Activated CD4-positive, alpha-beta memory T cell treated with anti-CD3 and anti-CD28 coated beads for 36 hours (primary cell): ENCODE measurements at regions not wholly inside any gene's neighbourhood (a gene's known extent, or its start where the extent isn't known, plus 50 kb on each side); places are given as distances from the start of the nearest gene placed in this dataset.

ENCODE experiments used
- CTCF ChIA-PET: fragments of 350-600 bp; sonication (Branson Sonifier 250); formaldehyde crosslinking; loops from one replicate; lab custom pipeline; 2021; ENCODE audit warnings: antibody characterized with exemption, inconsistent platforms; lab: Charles Lee
- POLR2A ChIA-PET: fragments of 350-600 bp; sonication (Branson Sonifier 250); formaldehyde crosslinking; loops from one replicate; lab custom pipeline; 2021; ENCODE audit warnings: antibody characterized with exemption; lab: Charles Lee
- DNase-seq: peaks from one replicate; pipeline ENCODE4 v3.0.0-alpha.2; 2020
- H3K27ac Mint-ChIP-seq: one replicate; pipeline ENCODE4 v1.8.0; 2021; ENCODE audit warnings: mixed read lengths
- H3K27me3 Mint-ChIP-seq: one replicate; pipeline ENCODE4 v1.8.0; 2021; ENCODE audit warnings: mixed read lengths
- H3K36me3 Mint-ChIP-seq: one replicate; pipeline ENCODE4 v1.8.0; 2021; ENCODE audit warnings: mixed read lengths
- H3K4me1 Mint-ChIP-seq: one replicate; pipeline ENCODE4 v1.8.0; 2021; ENCODE audit warnings: low read depth, mixed read lengths
- H3K4me3 Mint-ChIP-seq: one replicate; pipeline ENCODE4 v1.8.0; 2021; ENCODE audit warnings: mild to moderate bottlenecking, mixed read lengths
- H3K9me3 Mint-ChIP-seq: one replicate; pipeline ENCODE4 v1.8.0; 2021; ENCODE audit warnings: mixed read lengths
- intact Hi-C: fragments of 100-400 bp; cut with micrococcal nuclease; formaldehyde crosslinking; loops from one replicate; pipeline ENCODE4 v1.15.1; 2023

DNA sequence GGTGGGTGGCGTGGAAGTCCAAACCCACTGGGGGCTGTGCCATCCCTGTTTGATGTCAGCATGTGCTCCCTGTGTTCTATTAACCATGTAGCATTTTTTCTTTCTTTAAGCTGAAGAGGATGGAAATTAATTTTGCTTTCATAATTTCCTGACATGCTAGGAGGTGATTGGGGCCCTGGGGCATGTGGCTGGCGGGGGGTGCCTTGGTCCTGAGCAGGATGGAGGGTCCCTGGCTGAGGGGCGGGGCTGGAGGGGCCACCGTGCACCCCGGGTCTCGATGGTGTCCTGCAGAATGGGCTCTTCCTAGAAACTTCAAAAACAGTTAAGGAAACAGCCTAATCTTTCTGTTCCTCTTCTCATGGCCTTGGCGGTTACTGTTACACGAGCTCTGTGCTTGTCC lies 69.3 kb upstream of the IRX4 start:
- POLR2A ChIA-PET, result no interaction called here
- H3K36me3 Mint-ChIP-seq, result no peaks in the 10 kb centered on the region

DNA sequence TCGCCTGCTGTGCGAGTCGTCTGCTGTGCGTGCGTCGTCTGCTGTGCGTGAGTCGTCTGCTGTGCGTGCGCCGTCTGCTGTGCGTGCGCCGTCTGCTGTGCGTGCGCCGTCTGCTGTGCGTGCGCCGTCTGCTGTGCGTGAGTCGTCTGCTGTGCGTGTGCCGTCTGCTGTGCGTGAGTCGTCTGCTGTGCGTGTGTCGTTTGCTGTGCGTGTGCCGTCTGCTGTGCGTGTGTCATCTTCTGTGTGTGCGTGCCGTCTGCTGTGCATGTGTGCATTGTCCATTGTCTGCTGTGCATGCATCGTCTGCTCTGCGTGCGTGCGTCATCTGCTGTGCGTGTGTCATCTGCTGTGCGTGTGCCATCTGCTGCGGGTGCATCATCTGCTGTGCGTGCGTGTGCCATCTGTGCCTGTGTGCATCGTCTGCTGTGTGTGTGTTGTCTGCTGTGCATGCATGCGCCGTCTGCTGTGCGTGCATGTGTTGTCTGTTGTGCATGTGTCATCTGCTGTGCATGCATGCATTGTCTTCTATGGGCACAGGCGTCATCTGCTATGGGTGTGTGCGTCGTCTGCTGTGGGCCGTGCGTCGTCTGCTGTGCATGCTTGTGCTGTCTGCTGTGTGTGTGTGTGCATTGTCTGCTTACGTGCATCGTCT lies 68.6 kb upstream of the IRX4 start:
- no peak overlapping the region for H3K27ac Mint-ChIP-seq
- H3K27me3 Mint-ChIP-seq, result peaks cover 23% of the 10 kb centered on the region
- intact Hi-C loops, result no loop called here
- H3K36me3 Mint-ChIP-seq, result no peaks in the 10 kb centered on the region
- CTCF ChIA-PET, result no interaction called here
- H3K4me1 Mint-ChIP-seq, result no peaks in the 10 kb centered on the region
- no peak overlapping the region for H3K4me3 Mint-ChIP-seq
- no peaks in the 10 kb centered on the region for H3K9me3 Mint-ChIP-seq
- no peak for DNase-seq
- POLR2A ChIA-PET, result no interaction called here

More for the DNA sequence above, 69.3 kb upstream of the IRX4 start:
- Mint-ChIP-seq H3K27me3 (peaks cover 19% of the 10 kb centered on the region), H3K9me3 (no peaks in the 10 kb centered on the region), H3K4me1 (no peaks in the 10 kb centered on the region), H3K27ac (no peak overlapping the region), H3K4me3 (no peak overlapping the region)
- intact Hi-C loops, result no loop called here
- no peak for DNase-seq
- CTCF ChIA-PET, result no interaction called here

DNA sequence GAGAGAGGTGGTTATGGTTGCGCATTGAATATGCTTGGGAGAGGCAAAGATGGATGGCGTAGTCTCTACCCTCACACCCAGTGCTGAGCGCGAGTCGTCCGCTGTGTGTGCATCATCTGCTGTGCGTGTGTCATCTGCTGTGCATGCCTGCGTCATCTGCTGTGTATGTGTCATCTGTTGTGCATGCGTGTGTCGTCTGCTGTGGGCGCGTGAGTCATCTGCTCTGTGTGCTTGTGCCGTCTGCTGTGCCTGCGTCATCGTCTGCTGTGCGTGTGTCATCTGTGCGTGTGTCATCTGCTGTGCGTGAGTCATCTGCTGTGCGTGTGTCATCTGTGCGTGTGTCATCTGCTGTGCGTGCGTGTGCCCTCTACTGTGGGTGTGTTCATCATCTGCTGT lies 68.0 kb upstream of the IRX4 start:
- H3K4me1 Mint-ChIP-seq, result no peaks in the 10 kb centered on the region
- no peaks in the 10 kb centered on the region for H3K36me3 Mint-ChIP-seq
- POLR2A ChIA-PET, result no interaction called here
- no peak overlapping the region for H3K4me3 Mint-ChIP-seq
- no peak for DNase-seq
- intact Hi-C loops, result no loop called here
- no peaks in the 10 kb centered on the region for H3K9me3 Mint-ChIP-seq
- H3K27me3 Mint-ChIP-seq, result peaks cover 26% of the 10 kb centered on the region
- CTCF ChIA-PET, result no interaction called here
- no peak overlapping the region for H3K27ac Mint-ChIP-seq

DNA sequence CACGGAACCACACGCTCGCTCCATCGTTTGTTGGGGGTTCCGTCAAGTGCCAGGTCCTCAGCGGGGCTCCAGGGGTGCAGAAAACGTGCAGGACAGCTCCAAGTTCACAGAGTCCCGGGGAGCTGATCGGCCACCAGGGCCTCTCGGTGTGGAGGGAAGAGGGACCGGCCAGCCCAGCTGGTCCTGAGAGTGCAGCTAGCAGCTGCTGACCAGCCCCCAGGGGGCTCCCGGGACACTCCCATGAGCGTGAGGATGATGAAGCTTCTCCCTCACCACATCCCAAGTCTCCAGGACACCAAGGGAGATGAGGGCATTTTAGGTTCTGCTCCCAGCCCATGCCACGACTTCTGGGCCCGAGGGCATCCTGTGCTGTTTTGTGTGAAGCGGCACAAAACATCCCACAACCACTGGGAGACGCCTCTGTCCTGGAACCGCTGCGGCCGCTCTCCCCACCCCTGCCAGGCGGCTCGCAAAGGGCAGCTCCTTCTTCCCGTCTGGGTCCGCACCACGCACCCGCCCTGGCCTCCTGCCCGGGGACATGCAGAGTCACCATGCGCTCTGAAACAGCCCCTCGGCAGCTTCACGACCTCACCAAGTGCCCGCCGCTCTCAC lies 67.5 kb upstream of the IRX4 start:
- Mint-ChIP-seq H3K36me3 (no peaks in the 10 kb centered on the region), H3K9me3 (no peaks in the 10 kb centered on the region), H3K27me3 (peaks cover 26% of the 10 kb centered on the region), H3K4me3 (no peak overlapping the region), H3K27ac (no peak overlapping the region), H3K4me1 (no peaks in the 10 kb centered on the region)
- DNase-seq, result no peak
- ChIA-PET CTCF (interaction anchor here (0.6 kb wide), 1 partner anchor 69 kb away, joined by 3 read pairs; no protein-coding TSS in a partner anchor), POLR2A (no interaction called here)
- intact Hi-C loops, result no loop called here

DNA sequence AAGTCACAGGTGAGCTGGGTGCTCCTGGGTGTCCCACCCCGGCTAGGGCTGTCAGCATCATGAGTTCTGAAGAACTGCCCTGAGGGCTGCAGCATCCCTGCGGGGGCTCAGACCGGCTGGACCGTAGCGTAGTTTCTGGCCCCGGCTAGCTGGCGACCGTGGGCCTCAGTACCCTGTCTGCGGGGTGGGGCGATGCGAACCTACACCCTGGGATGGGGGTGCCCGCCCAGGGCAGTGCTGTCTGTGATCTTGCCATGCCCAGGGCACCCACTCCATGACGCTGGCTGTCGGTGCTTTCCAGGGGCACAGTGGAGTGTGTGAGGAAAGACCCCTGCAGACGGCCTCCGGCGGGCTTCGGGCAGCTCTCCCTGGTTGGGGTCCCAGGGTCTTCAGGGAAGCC lies 66.5 kb upstream of the IRX4 start:
- ChIA-PET CTCF (no interaction called here), POLR2A (no interaction called here)
- DNase-seq, result no peak
- H3K4me1 Mint-ChIP-seq, result no peaks in the 10 kb centered on the region
- H3K4me3 Mint-ChIP-seq, result no peak overlapping the region
- H3K9me3 Mint-ChIP-seq, result no peaks in the 10 kb centered on the region
- H3K27me3 Mint-ChIP-seq, result peaks cover 28% of the 10 kb centered on the region
- intact Hi-C loops, result no loop called here
- no peak overlapping the region for H3K27ac Mint-ChIP-seq
- H3K36me3 Mint-ChIP-seq, result no peaks in the 10 kb centered on the region

DNA sequence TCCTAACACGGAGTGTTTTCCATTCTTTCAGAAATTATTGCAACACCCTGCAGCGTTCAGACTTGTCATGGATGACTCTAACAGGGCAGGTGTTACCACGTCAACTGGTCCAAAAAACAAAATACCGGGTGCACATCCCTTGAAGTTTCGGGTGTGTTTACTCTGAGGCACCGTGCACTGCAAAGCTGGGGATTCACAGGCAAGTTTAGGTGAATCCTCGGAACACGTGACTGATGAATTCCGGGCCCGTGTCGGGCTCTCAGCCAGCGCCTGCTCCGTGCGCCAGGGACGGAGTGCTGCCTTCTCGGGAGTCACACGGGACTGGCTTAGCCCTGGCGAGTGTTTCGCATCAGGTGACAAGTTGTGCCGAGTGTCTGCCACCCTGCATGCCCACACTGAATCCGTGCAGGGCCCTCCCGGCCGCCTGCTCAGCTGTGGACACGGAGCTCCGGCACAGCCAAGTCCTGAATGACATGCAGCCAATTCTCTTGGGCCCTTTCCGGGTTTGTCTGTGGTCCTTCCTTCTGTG lies 66.0 kb upstream of the IRX4 start:
- peaks cover 33% of the 10 kb centered on the region for H3K27me3 Mint-ChIP-seq
- no peak for DNase-seq
- H3K27ac Mint-ChIP-seq, result no peak overlapping the region
- ChIA-PET POLR2A (no interaction called here), CTCF (no interaction called here)
- H3K36me3 Mint-ChIP-seq, result no peaks in the 10 kb centered on the region
- H3K4me3 Mint-ChIP-seq, result no peak overlapping the region
- H3K4me1 Mint-ChIP-seq, result no peaks in the 10 kb centered on the region
- no peaks in the 10 kb centered on the region for H3K9me3 Mint-ChIP-seq
- intact Hi-C loops, result no loop called here

DNA sequence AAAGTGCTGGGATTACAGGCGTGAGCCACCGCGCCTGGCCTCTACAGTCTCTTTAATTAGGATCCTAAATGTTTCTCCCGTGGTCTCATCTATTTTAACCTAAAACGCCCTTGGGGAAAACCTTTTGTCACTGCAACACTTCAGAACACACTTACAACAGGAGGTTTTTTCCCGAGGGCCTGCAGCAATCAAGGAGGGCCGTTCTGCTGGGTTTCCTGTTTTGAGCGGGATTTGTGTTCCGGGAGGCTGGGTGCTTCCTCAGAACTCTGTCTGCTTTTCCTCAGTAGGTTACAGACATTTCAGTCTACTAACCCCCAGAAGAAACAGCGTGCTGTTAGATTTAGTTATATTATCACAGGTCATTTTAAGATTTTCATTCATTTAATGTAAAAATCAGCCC lies 65.4 kb upstream of the IRX4 start:
- Mint-ChIP-seq H3K4me3 (no peak overlapping the region), H3K27ac (no peak overlapping the region), H3K36me3 (no peaks in the 10 kb centered on the region), H3K4me1 (no peaks in the 10 kb centered on the region), H3K27me3 (peaks cover 34% of the 10 kb centered on the region), H3K9me3 (no peaks in the 10 kb centered on the region)
- ChIA-PET POLR2A (no interaction called here), CTCF (no interaction called here)
- intact Hi-C loops, result no loop called here
- DNase-seq, result no peak

DNA sequence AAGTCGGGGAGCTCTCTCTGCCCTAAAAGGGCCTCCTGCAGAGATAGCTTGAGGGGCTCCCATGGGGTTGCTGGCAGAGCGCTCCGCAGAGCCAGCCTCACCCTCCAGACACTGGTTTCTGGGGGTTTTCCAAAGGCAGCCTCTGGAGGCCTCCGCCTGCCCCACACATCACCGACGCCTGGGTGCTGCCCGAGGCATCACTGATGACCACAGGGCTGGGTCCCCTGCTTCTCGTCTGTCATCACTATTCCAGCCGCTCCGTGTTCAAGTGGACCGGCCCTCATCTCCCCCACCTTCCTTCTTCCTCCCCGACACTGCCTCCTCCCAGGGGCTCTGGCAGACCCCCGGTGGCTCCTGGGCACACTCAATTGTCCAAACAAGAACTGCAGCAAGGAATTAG lies 64.1 kb upstream of the IRX4 start:
- no peak overlapping the region for H3K4me3 Mint-ChIP-seq
- intact Hi-C loops, result no loop called here
- H3K36me3 Mint-ChIP-seq, result no peaks in the 10 kb centered on the region
- H3K27ac Mint-ChIP-seq, result no peak overlapping the region
- peaks cover 32% of the 10 kb centered on the region for H3K27me3 Mint-ChIP-seq
- DNase-seq, result no peak
- H3K4me1 Mint-ChIP-seq, result no peaks in the 10 kb centered on the region
- POLR2A ChIA-PET, result no interaction called here
- H3K9me3 Mint-ChIP-seq, result no peaks in the 10 kb centered on the region
- CTCF ChIA-PET, result no interaction called here

DNA sequence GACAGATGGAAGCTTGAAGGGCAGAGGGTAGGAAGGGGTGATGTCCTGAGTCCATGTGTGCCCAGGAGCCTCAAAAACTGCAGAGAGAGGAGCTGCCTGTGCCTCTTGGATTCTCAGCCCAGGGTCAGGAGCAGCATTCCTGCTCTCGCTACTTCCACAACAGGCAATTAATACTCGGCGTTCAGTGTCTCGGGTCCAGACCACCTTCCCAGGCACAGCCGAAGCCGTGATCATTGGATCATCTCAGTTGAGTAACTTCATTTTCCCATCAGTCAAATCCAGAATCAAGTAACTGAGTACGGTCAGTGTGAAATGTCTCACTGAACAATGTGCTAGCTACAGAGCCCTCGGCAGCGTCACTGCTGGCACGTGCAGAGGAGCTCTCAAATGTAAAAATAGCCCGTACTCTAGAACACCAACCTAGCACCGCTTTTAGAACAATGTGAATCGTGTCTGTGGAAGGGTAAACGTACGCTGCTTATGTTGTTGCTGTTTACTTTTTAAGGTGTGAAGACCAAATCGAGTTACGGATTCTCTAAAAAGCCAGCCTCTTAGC lies 63.5 kb upstream of the IRX4 start:
- CTCF ChIA-PET, result no interaction called here
- H3K27ac Mint-ChIP-seq, result no peak overlapping the region
- DNase-seq, result no peak

DNA sequence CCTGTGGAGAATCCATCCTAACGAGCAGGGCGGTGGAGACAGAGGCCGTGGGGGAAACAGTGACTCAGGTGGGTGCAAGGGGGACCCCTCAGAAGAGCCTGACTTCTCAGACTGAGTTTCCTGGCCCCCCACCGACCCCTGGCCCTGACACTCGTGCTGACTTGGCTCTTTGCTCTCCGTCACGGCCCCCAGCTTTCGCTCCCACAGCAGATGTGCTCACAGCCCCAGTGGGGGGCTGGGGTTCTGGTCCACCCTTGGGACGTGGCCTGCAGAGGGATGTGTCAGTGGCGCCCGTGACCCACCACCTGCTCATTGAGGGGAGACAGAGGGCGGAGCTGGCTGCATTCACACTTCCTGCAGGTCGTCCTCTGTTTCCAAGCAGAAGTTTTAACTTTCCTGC lies 62.9 kb upstream of the IRX4 start:
- H3K4me3 Mint-ChIP-seq, result no peak overlapping the region
- intact Hi-C loops, result no loop called here
- peaks cover 24% of the 10 kb centered on the region for H3K27me3 Mint-ChIP-seq
- POLR2A ChIA-PET, result no interaction called here
- H3K27ac Mint-ChIP-seq, result no peak overlapping the region
- no peaks in the 10 kb centered on the region for H3K36me3 Mint-ChIP-seq
- DNase-seq, result no peak
- no peaks in the 10 kb centered on the region for H3K4me1 Mint-ChIP-seq
- CTCF ChIA-PET, result no interaction called here
- H3K9me3 Mint-ChIP-seq, result no peaks in the 10 kb centered on the region

More for the DNA sequence above, 63.5 kb upstream of the IRX4 start:
- POLR2A ChIA-PET, result no interaction called here
- Mint-ChIP-seq H3K4me3 (no peak overlapping the region), H3K9me3 (no peaks in the 10 kb centered on the region), H3K27me3 (peaks cover 27% of the 10 kb centered on the region), H3K36me3 (no peaks in the 10 kb centered on the region), H3K4me1 (no peaks in the 10 kb centered on the region)
- intact Hi-C loops, result no loop called here

DNA sequence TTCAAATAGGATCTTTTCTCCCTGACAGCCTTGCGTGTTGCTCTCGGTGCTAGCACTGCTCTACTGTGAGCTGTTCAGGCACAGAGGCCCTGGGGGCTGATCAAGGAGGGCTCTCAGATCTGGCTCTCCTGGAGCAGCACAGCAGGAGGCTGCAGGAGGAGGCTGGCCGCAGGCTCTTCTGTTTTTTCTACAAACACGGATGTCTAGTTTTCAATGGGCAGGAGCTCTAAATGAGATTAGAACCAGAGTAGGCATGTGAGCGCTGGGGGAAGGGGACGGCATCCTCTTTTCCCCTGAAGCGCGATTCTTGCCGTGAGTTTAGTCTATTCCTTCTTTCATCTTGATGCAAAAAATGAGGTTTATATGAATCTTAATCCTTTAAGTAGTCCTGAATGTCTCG lies 61.7 kb upstream of the IRX4 start:
- intact Hi-C loops, result no loop called here
- DNase-seq, result no peak
- H3K4me1 Mint-ChIP-seq, result no peaks in the 10 kb centered on the region
- H3K27ac Mint-ChIP-seq, result no peak overlapping the region
- H3K9me3 Mint-ChIP-seq, result no peaks in the 10 kb centered on the region
- H3K27me3 Mint-ChIP-seq, result peaks cover 25% of the 10 kb centered on the region
- H3K36me3 Mint-ChIP-seq, result no peaks in the 10 kb centered on the region
- H3K4me3 Mint-ChIP-seq, result no peak overlapping the region
- ChIA-PET CTCF (no interaction called here), POLR2A (no interaction called here)

DNA sequence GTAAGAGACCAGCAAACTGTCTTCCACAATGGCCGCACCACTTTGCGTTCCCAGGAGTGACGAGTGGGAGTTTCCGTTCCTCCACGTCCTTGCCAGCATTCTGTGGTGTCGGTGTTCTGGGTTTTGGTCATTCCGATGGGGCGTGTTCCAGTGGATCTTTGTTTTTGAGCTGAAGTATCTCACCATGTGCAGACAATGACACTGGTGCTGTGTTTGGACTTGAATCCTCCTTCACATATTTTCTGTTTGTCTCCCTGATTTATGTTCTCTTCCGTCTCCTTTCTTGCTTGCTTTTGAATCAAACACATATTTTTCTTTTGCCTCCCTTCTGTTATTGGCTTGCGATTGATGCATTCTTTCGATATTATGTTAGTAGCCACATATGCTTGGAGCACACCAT lies 60.8 kb upstream of the IRX4 start:
- intact Hi-C loops, result no loop called here
- H3K36me3 Mint-ChIP-seq, result no peaks in the 10 kb centered on the region
- no peak overlapping the region for H3K27ac Mint-ChIP-seq
- ChIA-PET CTCF (no interaction called here), POLR2A (no interaction called here)
- H3K27me3 Mint-ChIP-seq, result peaks cover 25% of the 10 kb centered on the region
- no peaks in the 10 kb centered on the region for H3K4me1 Mint-ChIP-seq
- DNase-seq, result no peak
- H3K4me3 Mint-ChIP-seq, result no peak overlapping the region
- H3K9me3 Mint-ChIP-seq, result no peaks in the 10 kb centered on the region

DNA sequence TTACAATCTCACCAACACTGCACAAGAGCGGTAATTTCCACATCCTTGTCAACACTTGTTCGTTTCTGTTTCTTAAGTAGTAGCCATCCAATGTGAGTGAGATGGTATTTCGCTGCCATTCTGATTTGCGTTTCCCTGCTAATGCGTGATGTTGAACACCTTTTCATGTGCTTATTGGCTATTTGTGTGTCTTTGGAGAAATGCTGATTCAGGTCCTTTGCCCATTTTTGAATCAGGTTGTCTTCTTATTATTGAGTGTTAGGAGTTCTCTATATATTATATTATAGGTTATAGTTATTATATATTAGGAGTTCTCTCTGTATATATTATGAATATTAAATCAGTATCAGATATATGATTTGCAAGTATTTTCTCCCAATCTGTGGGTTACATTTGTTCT lies 59.9 kb upstream of the IRX4 start:
- no peaks in the 10 kb centered on the region for H3K4me1 Mint-ChIP-seq
- H3K27ac Mint-ChIP-seq, result no peak overlapping the region
- no peak for DNase-seq
- intact Hi-C loops, result no loop called here
- H3K4me3 Mint-ChIP-seq, result no peak overlapping the region
- CTCF ChIA-PET, result no interaction called here
- no peaks in the 10 kb centered on the region for H3K9me3 Mint-ChIP-seq
- no peaks in the 10 kb centered on the region for H3K36me3 Mint-ChIP-seq
- peaks cover 25% of the 10 kb centered on the region for H3K27me3 Mint-ChIP-seq
- POLR2A ChIA-PET, result no interaction called here
